ENCODE measurements at regions not wholly inside any gene's neighbourhood (a gene's known extent, or its start where the extent isn't known, plus 50 kb on each side); places are given as distances from the start of the nearest gene placed in this dataset.

- TF ChIP-seq CTCF (IDR thresholded peaks at IDR 0.05) = no peak
- TF ChIP-seq POLR2A (IDR thresholded peaks at IDR 0.05) = no peak
These were observed 253.9 kb upstream of the CRY1 start for GRCh38 chr12:107347261-107347660.
